ENCODE measurements at regions not wholly inside any gene's neighbourhood (a gene's known extent, or its start where the extent isn't known, plus 50 kb on each side); places are given as distances from the start of the nearest gene placed in this dataset.

- TF ChIP-seq POLR2A (IDR thresholded peaks at IDR 0.05; ENCODE audit: low read depth, low read length): no peak
- no peak for TF ChIP-seq TAF1 (IDR thresholded peaks at IDR 0.05; ENCODE audit: low read depth, low read length)
- TF ChIP-seq POLR2AphosphoS5 (IDR thresholded peaks at IDR 0.05; ENCODE audit: low read depth, low read length): no peak
- TF ChIP-seq SPI1 (IDR thresholded peaks at IDR 0.05; ENCODE audit: low read depth, low read length): no peak
- no peak for TF ChIP-seq PAX5 (IDR thresholded peaks at IDR 0.05; ENCODE audit: insufficient read depth, low read length, severe bottlenecking)
These were observed 438.9 kb downstream of the NAF1 start for GRCh38 chr4:162727766-162728165.

Data from GM12891 (cell line).